Natural killer cell (primary cell): ENCODE measurements at regions not wholly inside any gene's neighbourhood (a gene's known extent, or its start where the extent isn't known, plus 50 kb on each side); places are given as distances from the start of the nearest gene placed in this dataset.

Experiments used
- ATAC-seq, 3 donors: fragments of 150-1000 bp in 2 of 3; fragments of 200-7000 bp in 1 of 3; cut with Tn5 transposase; 1 replicate in 1 of 3; 2 replicates in 2 of 3; pipeline ENCODE4 v1.10.0; 2021; ENCODE audit warnings: mild to moderate bottlenecking in 2 of 3, moderate library complexity in 2 of 3
- DNase-seq, 2 donors: peaks; one replicate each; pipeline versions ENCODE4 v3.0.0 to v3.0.0-alpha.2; 2013 to 2021; ENCODE audit warnings: mixed read lengths in 1 of 2
- H3K27ac ChIP-seq: one replicate; pipeline ENCODE4 v1.5.1; 2013; ENCODE audit warnings: mild to moderate bottlenecking, low read length
- H3K27me3 ChIP-seq: one replicate; pipeline ENCODE4 v1.6.1; 2013; ENCODE audit warnings: low read length; ENCODE audit not compliant: control insufficient read depth, insufficient read depth
- H3K36me3 ChIP-seq: one replicate; pipeline ENCODE4 v1.6.1; 2013; ENCODE audit warnings: low read length; ENCODE audit not compliant: control insufficient read depth, insufficient read depth
- H3K4me1 ChIP-seq: one replicate; pipeline ENCODE4 v1.6.1; 2013; ENCODE audit warnings: low read length; ENCODE audit not compliant: control insufficient read depth, insufficient read depth
- H3K4me3 ChIP-seq: one replicate; pipeline ENCODE4 v1.5.1; 2013; ENCODE audit warnings: low read length
- H3K9me3 ChIP-seq: one replicate; pipeline ENCODE4 v1.6.1; 2013; ENCODE audit warnings: low read length; ENCODE audit not compliant: control insufficient read depth, insufficient read depth
- H3K27ac Mint-ChIP-seq, 2 donors: one replicate each; pipeline ENCODE4 v1.8.0; 2022; ENCODE audit warnings: mild to moderate bottlenecking in 2 of 2, mixed read lengths in 2 of 2, moderate library complexity in 1 of 2
- H3K27me3 Mint-ChIP-seq, 2 donors: one replicate each; pipeline ENCODE4 v1.8.0; 2022; ENCODE audit warnings: low read depth in 2 of 2, mixed read lengths in 2 of 2
- H3K36me3 Mint-ChIP-seq: one replicate; pipeline ENCODE4 v1.8.0; 2022; ENCODE audit warnings: mixed read lengths
- H3K4me1 Mint-ChIP-seq, 2 donors: one replicate each; pipeline ENCODE4 v1.8.0; 2022; ENCODE audit warnings: mixed read lengths in 2 of 2
- H3K4me3 Mint-ChIP-seq: one replicate; pipeline ENCODE4 v1.8.0; 2022; ENCODE audit warnings: mild to moderate bottlenecking, moderate library complexity, mixed read lengths
- H3K9me3 Mint-ChIP-seq, 2 donors: one replicate each; pipeline ENCODE4 v1.8.0; 2022; ENCODE audit warnings: mixed read lengths in 2 of 2
- CTCF ChIP-seq: fragments of 200-600 bp; IDR thresholded peaks from one replicate; pipeline ENCODE4 v1.8.0; 2022; ENCODE audit warnings: antibody characterized with exemption
- WGBS: methylation state at CpG from one replicate; pipeline ENCODE4 v1.1.7; 2013; ENCODE audit warnings: missing lambda C conversion rate; ENCODE audit not compliant: insufficient coverage; 5-methylcytosine and 5-hydroxymethylcytosine counted together
- intact Hi-C: fragments of 100-400 bp; cut with micrococcal nuclease; formaldehyde crosslinking; loops from one replicate; pipeline ENCODE4 v1.14.2; 2022

GRCh38 chr9:86766912-86767311, 180.4 kb downstream of the GAS1 start:
- Mint-ChIP-seq H3K9me3 (no peaks in the 10 kb centered on the region), H3K27ac (no peak overlapping the region), H3K4me1 (no peaks in the 10 kb centered on the region), H3K36me3 (no peaks in the 10 kb centered on the region), H3K27me3 (peaks cover 7 to 10% of the 10 kb centered on the region in 2 donors), H3K4me3 (no peak overlapping the region)
- intact Hi-C loops, result no loop called here
- Histone ChIP-seq H3K27me3 (no peaks in the 10 kb centered on the region), H3K9me3 (no peaks in the 10 kb centered on the region), H3K36me3 (no peaks in the 10 kb centered on the region), H3K27ac (no peak overlapping the region), H3K4me1 (peaks cover 10% of the 10 kb centered on the region), H3K4me3 (no peak overlapping the region)
- WGBS, result 72% methylated on average over 7 of the region's 7 CpGs
- DNase-seq, result peak in 1 of 2 donors; percentile 9
- peak in 1 of 3 donors; percentile 33 for ATAC-seq
- no peak for TF ChIP-seq CTCF

- no peaks in the 10 kb centered on the region for H3K27me3 ChIP-seq
- ATAC-seq (no peak), DNase-seq (no peak)
- H3K4me3 Mint-ChIP-seq, result no peak overlapping the region
- no peaks in the 10 kb centered on the region for H3K4me1 Mint-ChIP-seq
- no peaks in the 10 kb centered on the region for H3K9me3 Mint-ChIP-seq
- H3K36me3 Mint-ChIP-seq, result no peaks in the 10 kb centered on the region
- no peak overlapping the region for H3K4me3 ChIP-seq
- no peaks in the 10 kb centered on the region for H3K9me3 ChIP-seq
- no peak overlapping the region for H3K27ac Mint-ChIP-seq
- intact Hi-C loops, result no loop called here
- no peak for TF ChIP-seq CTCF
- peaks cover 10% of the 10 kb centered on the region for H3K4me1 ChIP-seq
- H3K36me3 ChIP-seq, result no peaks in the 10 kb centered on the region
- 90% methylated on average over 6 of the region's 6 CpGs for WGBS
- no peak overlapping the region for H3K27ac ChIP-seq
- peaks cover 7 to 10% of the 10 kb centered on the region in 2 donors for H3K27me3 Mint-ChIP-seq
Observed at GRCh38 chr9:86766511-86766910, 180.8 kb downstream of the GAS1 start.

DNA sequence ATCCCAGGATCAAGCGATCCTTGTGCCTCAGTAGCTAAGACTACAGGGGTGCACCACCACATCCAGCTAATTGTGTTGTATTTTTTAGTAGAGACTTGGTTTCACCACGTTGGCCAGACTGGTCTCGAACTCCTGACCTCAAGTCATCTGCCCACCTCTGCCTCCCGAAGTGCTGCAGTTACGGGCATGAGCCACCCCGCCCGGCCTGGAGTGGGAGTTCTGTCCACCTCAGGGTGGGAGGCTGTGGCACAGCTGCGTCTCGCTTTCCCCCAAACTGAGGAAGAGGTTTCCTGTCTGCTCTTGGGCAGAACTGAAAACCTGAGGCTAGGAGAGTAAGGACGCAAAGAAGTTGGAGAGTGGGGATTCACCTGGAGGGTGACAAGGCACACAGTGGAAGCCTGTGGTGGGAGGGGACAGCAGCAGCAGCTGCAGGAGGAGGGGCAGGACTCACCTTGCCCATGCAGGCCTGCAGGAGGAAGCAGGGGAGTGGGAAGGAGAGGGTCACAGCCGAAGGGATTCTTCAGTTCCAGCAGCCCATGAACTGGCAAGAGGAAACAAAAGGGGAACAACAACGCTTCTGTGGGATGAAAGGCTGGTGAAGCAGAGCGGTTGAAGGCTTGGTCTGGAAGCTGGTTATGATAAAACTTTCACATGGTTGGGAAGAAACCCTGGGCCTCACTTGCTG, 181.4 kb downstream of the GAS1 start:
- DNase-seq, result no peak
- no peaks in the 10 kb centered on the region for H3K9me3 ChIP-seq
- H3K4me3 ChIP-seq, result no peak overlapping the region
- no peaks in the 10 kb centered on the region for H3K9me3 Mint-ChIP-seq
- no peaks in the 10 kb centered on the region for H3K4me1 Mint-ChIP-seq
- H3K27me3 ChIP-seq, result no peaks in the 10 kb centered on the region
- 88% methylated on average over 13 of the region's 13 CpGs for WGBS
- H3K27ac Mint-ChIP-seq, result no peak overlapping the region
- no peak for TF ChIP-seq CTCF
- H3K27ac ChIP-seq, result no peak overlapping the region
- H3K4me3 Mint-ChIP-seq, result no peak overlapping the region
- H3K4me1 ChIP-seq, result peaks cover 10% of the 10 kb centered on the region
- no peaks in the 10 kb centered on the region for H3K36me3 ChIP-seq
- intact Hi-C loops, result no loop called here
- H3K27me3 Mint-ChIP-seq, result peaks cover 7 to 10% of the 10 kb centered on the region in 2 donors
- no peak for ATAC-seq
- no peaks in the 10 kb centered on the region for H3K36me3 Mint-ChIP-seq
